HepG2 (cell line): ENCODE measurements at regions not wholly inside any gene's neighbourhood (a gene's known extent, or its start where the extent isn't known, plus 50 kb on each side); places are given as distances from the start of the nearest gene placed in this dataset.

Experiments used
- ATAC-seq: fragments of 200-7000 bp; cut with Tn5 transposase; 3 replicates; pipeline ENCODE4 v1.9.1; 2020; ENCODE audit warnings: mild to moderate bottlenecking, moderate library complexity
- BruUV-seq: library from RNA; stranded (reverse); fragments of 400-500 nt; replicated peaks from 2 replicates; lab custom pipeline; 2021; lab: Mats Ljungman, UMichigan
- CTCF ChIA-PET: fragments of 300-600 bp; formaldehyde crosslinking; extraction: SDS; loops from one replicate; lab custom pipeline; 2021; ENCODE audit warnings: low total read pairs, inconsistent platforms, low intra/inter-chr PET ratio; lab: Yijun Ruan, JAX
- POLR2A ChIA-PET: fragments of 350-600 bp; sonication (Branson Sonifier 250); formaldehyde crosslinking; loops from one replicate; lab custom pipeline; 2020; ENCODE audit warnings: antibody characterized with exemption, inconsistent platforms; lab: Yijun Ruan, JAX
- DNase-seq: peaks from one replicate; pipeline ENCODE4 v3.0.0-alpha.2; 2015; ENCODE audit warnings: low spot score
- FAIRE-seq: peaks from 3 replicates; lab custom pipeline; 2011; peaks lifted over from hg19 to GRCh38; lab: Jason Lieb, UNC
- H2AFZ ChIP-seq: one replicate; pipeline ENCODE4 v1.6.1; 2011; ENCODE audit warnings: low read length, inconsistent platforms
- H3K27ac ChIP-seq: fragments of 300-600 bp; 3 replicates; pipeline ENCODE4 v1.8.0; 2011; ENCODE audit warnings: mixed run types, mild to moderate bottlenecking, mixed read lengths, low read length, inconsistent platforms; ENCODE audit not compliant: insufficient read depth; ENCODE audit errors: extremely low read length
- H3K27me3 ChIP-seq, 2 experiments: fragments of 200-600 bp in 1 of 2; 2 replicates in 1 of 2; 3 replicates in 1 of 2; pipeline versions ENCODE4 v1.6.0 to v1.8.0; 2011; ENCODE audit warnings: low read length in 2 of 2, mild to moderate bottlenecking in 2 of 2, moderate library complexity in 2 of 2, inconsistent platforms in 1 of 2; ENCODE audit not compliant: insufficient read depth in 2 of 2, control insufficient read depth in 1 of 2
- H3K36me3 ChIP-seq, 2 experiments: fragments of 200-600 bp in 1 of 2; replicated peaks in 1 of 2; 2 replicates in 1 of 2; 3 replicates in 1 of 2; pipeline versions ENCODE4 v1.5.1 to v1.8.0; 2011; ENCODE audit warnings: low read length in 2 of 2, inconsistent platforms in 1 of 2; ENCODE audit not compliant: insufficient read depth in 2 of 2, control insufficient read depth in 1 of 2
- H3K4me1 ChIP-seq: 2 replicates; pipeline ENCODE4 v1.5.1; 2012; ENCODE audit warnings: low read length, inconsistent platforms; ENCODE audit not compliant: insufficient read depth
- H3K4me2 ChIP-seq: 2 replicates; pipeline ENCODE4 v1.6.0; 2011; ENCODE audit warnings: low read depth, low read length, inconsistent platforms
- H3K4me3 ChIP-seq, 3 experiments: fragments of 200-600 bp in 1 of 3; sonication (generic), shearing (Covaris generic) in 1 of 3; replicated peaks in 1 of 3; 2 replicates each; pipeline ENCODE4 v1.5.1; 2011 to 2016; ENCODE audit warnings: low read length in 3 of 3, inconsistent platforms in 2 of 3, low read depth in 2 of 3, mild to moderate bottlenecking in 2 of 3, control low read depth in 1 of 3, mixed read lengths in 1 of 3; ENCODE audit not compliant: insufficient read depth in 1 of 3
- H3K79me2 ChIP-seq: one replicate; pipeline ENCODE4 v1.6.1; 2011; ENCODE audit warnings: low read length, inconsistent platforms; ENCODE audit not compliant: insufficient read depth
- H3K9ac ChIP-seq: 2 replicates; pipeline ENCODE4 v1.6.0; 2011; ENCODE audit warnings: mild to moderate bottlenecking, low read depth, low read length, inconsistent platforms; ENCODE audit not compliant: insufficient read depth
- H3K9me3 ChIP-seq: 2 replicates; pipeline ENCODE4 v1.5.1; 2012; ENCODE audit warnings: mild to moderate bottlenecking, low read length
- H4K20me1 ChIP-seq: 2 replicates; pipeline ENCODE4 v1.6.0; 2011; ENCODE audit warnings: inconsistent platforms, mild to moderate bottlenecking, low read length, moderate library complexity; ENCODE audit not compliant: insufficient read depth
- ATM ChIP-seq: fragments of 450-650 bp; IDR thresholded peaks from 2 replicates; pipeline ENCODE4 v1.7.1; 2017; ENCODE audit warnings: mild to moderate bottlenecking, borderline replicate concordance
- BCLAF1 ChIP-seq: fragments of 450-650 bp; IDR thresholded peaks from 2 replicates; pipeline ENCODE4 v1.6.1; 2017; ENCODE audit warnings: mild to moderate bottlenecking
- KLF11 ChIP-seq: IDR thresholded peaks from 2 replicates; pipeline ENCODE4 v1.6.1; 2016; ENCODE audit warnings: missing compliant biosample characterization
- PPARG ChIP-seq: conservative IDR thresholded peaks from 2 replicates; pipeline ENCODE4 v1.6.1; 2016; ENCODE audit warnings: missing biosample characterization, missing genetic modification reagents
- SIX1 ChIP-seq: sonication (generic); formaldehyde crosslinking; IDR thresholded peaks from 2 replicates; pipeline ENCODE4 v1.4.0; 2020; ENCODE audit warnings: missing genetic modification reagents, borderline replicate concordance
- SRSF1 ChIP-seq: fragments of 200-400 bp; formaldehyde crosslinking; optimal IDR thresholded peaks from 2 replicates; pipeline ENCODE3; 2017; ENCODE audit warnings: mild to moderate bottlenecking, low read depth, low read length, moderate library complexity
- ZNF547 ChIP-seq: sonication (generic); formaldehyde crosslinking; IDR thresholded peaks from 2 replicates; pipeline ENCODE4 v1.5.1; 2020; ENCODE audit warnings: mild to moderate bottlenecking, missing genetic modification reagents
- ZNF674 ChIP-seq: sonication (generic); formaldehyde crosslinking; IDR thresholded peaks from 2 replicates; pipeline ENCODE4 v1.5.0; 2020; ENCODE audit warnings: low read depth, mild to moderate bottlenecking, missing genetic modification reagents
- ZNF879 ChIP-seq: sonication (generic); formaldehyde crosslinking; IDR thresholded peaks from 2 replicates; pipeline ENCODE4 v1.8.1; 2023; ENCODE audit warnings: missing genetic modification reagents
- WGBS: methylation state at CpG from one replicate; pipeline ENCODE4 v1.1.6; 2017; ENCODE audit warnings: low lambda C conversion rate; 5-methylcytosine and 5-hydroxymethylcytosine counted together
- in situ Hi-C: cut with HindIII; loops from 2 replicates; pipeline ENCODE4 v1.10.0; 2017; ENCODE audit warnings: low pct_unique_long_range_greater_than_20kb; ENCODE audit not compliant: extremely low pct_ligation_motif_present
- intact Hi-C: fragments of 100-400 bp; cut with micrococcal nuclease; formaldehyde crosslinking; loops from one replicate; pipeline ENCODE4 v1.10.0; 2022; ENCODE audit not compliant: unreplicated experiment

- CTCF ChIA-PET, result no interaction called here
- H3K9ac ChIP-seq, result no peak overlapping the region
- FAIRE-seq, result no peak
Observed at GRCh38 chr4:28006021-28006420, 1145.4 kb downstream of the STIM2 start.

More at GRCh38 chr4:28006021-28006420, 1145.4 kb downstream of the STIM2 start:
- H3K4me1 ChIP-seq, result no peaks in the 10 kb centered on the region
- 42% methylated on average over 12 of the region's 12 CpGs for WGBS
- DNase-seq (no peak), ATAC-seq (no peak)
- H3K9me3 ChIP-seq, result peaks cover 53% of the 10 kb centered on the region
- no peak overlapping the region for H3K27ac ChIP-seq
- no peak overlapping the region for H3K4me2 ChIP-seq
- no TSS peak for BruUV-seq
- POLR2A ChIA-PET, result no interaction called here
- H2AFZ ChIP-seq, result no peak overlapping the region
- H3K36me3 ChIP-seq, result no peaks in the 10 kb centered on the region
- in situ Hi-C loops (no loop called here), intact Hi-C loops (no loop called here)
- no peak for TF ChIP-seq KLF11 (CRISPR knock-in tag)
- no peak for TF ChIP-seq ATM
- no peak for TF ChIP-seq ZNF879
- TF ChIP-seq SRSF1, result no peak
- TF ChIP-seq PPARG, result no peak
- TF ChIP-seq ZNF547 (CRISPR knock-in tag), result no peak
- no peak for TF ChIP-seq BCLAF1
- TF ChIP-seq SIX1 (CRISPR knock-in tag), result no peak
- no peak for TF ChIP-seq ZNF674
- no peaks in the 10 kb centered on the region for H3K79me2 ChIP-seq
- H4K20me1 ChIP-seq, result no peaks in the 10 kb centered on the region
- H3K4me3 ChIP-seq, result no peak overlapping the region
- H3K27me3 ChIP-seq, result no peaks in the 10 kb centered on the region; a peak in 1 of 5 replicates
